Left lobe of liver (tissue), 2 donors: ENCODE measurements at regions not wholly inside any gene's neighbourhood (a gene's known extent, or its start where the extent isn't known, plus 50 kb on each side); places are given as distances from the start of the nearest gene placed in this dataset.

Source experiments
- ATAC-seq: fragments of 200-7000 bp; cut with Tn5 transposase; one replicate; pipeline ENCODE4 v1.9.1; 2020; ENCODE audit warnings: mild to moderate bottlenecking, moderate library complexity
- DNase-seq: peaks from one replicate; pipeline ENCODE4 v3.0.0-alpha.2; 2020; ENCODE audit warnings: low spot score
- donor health status: DM: no; HTN: no; CAD: no; lungs with moderate emphysema.
- donor health status: DM: no; HTN: yes; CAD: no.

GRCh38 chr20:4371623-4372251, 122.7 kb upstream of the ADRA1D start:
- DNase-seq (no peak), ATAC-seq (no peak)

GRCh38 chr20:4370851-4371250, 121.8 kb upstream of the ADRA1D start:
- DNase-seq (no peak), ATAC-seq (no peak)

GRCh38 chr20:4369798-4370124, 120.7 kb upstream of the ADRA1D start:
- ATAC-seq (no peak), DNase-seq (no peak)

GRCh38 chr20:4369119-4369797, 120.2 kb upstream of the ADRA1D start:
- DNase-seq (no peak), ATAC-seq (no peak)

GRCh38 chr20:4366076-4366475, 117.0 kb upstream of the ADRA1D start:
- no peak for DNase-seq
- no peak for ATAC-seq

- DNase-seq (no peak), ATAC-seq (no peak)
Observed at GRCh38 chr20:4358552-4358951, 109.5 kb upstream of the ADRA1D start.

- no peak for ATAC-seq
- no peak for DNase-seq
Observed at GRCh38 chr20:4352348-4352747, 103.3 kb upstream of the ADRA1D start.

GRCh38 chr20:4350096-4350495, 101.0 kb upstream of the ADRA1D start:
- ATAC-seq (no peak), DNase-seq (no peak)

- ATAC-seq: no peak
- DNase-seq: no peak
Observed at GRCh38 chr20:4344670-4345069, 95.6 kb upstream of the ADRA1D start.

- no peak for ATAC-seq
- DNase-seq: no peak
Observed at GRCh38 chr20:4342609-4343008, 93.5 kb upstream of the ADRA1D start.

GRCh38 chr20:4341804-4342485, 92.9 kb upstream of the ADRA1D start:
- no peak for DNase-seq
- no peak for ATAC-seq

GRCh38 chr20:4335722-4336121, 86.6 kb upstream of the ADRA1D start:
- ATAC-seq: no peak
- no peak for DNase-seq

GRCh38 chr20:4332121-4332860, 83.2 kb upstream of the ADRA1D start:
- no peak for ATAC-seq
- no peak for DNase-seq

- ATAC-seq (no peak), DNase-seq (no peak)
Observed at GRCh38 chr20:4330011-4330410, 80.9 kb upstream of the ADRA1D start.

- ATAC-seq: no peak
- DNase-seq: no peak
Observed at GRCh38 chr20:4329232-4329631, 80.1 kb upstream of the ADRA1D start.

- ATAC-seq (no peak), DNase-seq (no peak)
Observed at GRCh38 chr20:4328541-4328940, 79.5 kb upstream of the ADRA1D start.

- DNase-seq: no peak
- ATAC-seq: no peak
Observed at GRCh38 chr20:4327956-4328355, 78.9 kb upstream of the ADRA1D start.

GRCh38 chr20:4326195-4327065, 77.3 kb upstream of the ADRA1D start:
- ATAC-seq: no peak
- no peak for DNase-seq

GRCh38 chr20:4325548-4326187, 76.6 kb upstream of the ADRA1D start:
- no peak for ATAC-seq

GRCh38 chr20:4324611-4325243, 75.6 kb upstream of the ADRA1D start:
- ATAC-seq: no peak
- no peak for DNase-seq

More at GRCh38 chr20:4325548-4326187, 76.6 kb upstream of the ADRA1D start:
- no peak for DNase-seq
